Stimulated activated CD4-positive, alpha-beta T cell treated with anti-CD3 and anti-CD28 coated beads, Interleukin-4, amount 100 ng/mL, for 4 hours (primary cell): ENCODE measurements at regions not wholly inside any gene's neighbourhood (a gene's known extent, or its start where the extent isn't known, plus 50 kb on each side); places are given as distances from the start of the nearest gene placed in this dataset.
"Not testable (repeated sequence)": the region's sequence is repeated elsewhere in the genome, so short reads cannot be mapped to it uniquely, and the experiment has no call there.

Experiments
- DNase-seq, 2 experiments: peaks; one replicate each; pipeline ENCODE4 v3.0.0-alpha.2; 2020

GRCh38 chr18:38557006-38557405, 991.4 kb upstream of the CELF4 start:
- no peak for DNase-seq

GRCh38 chr18:38552732-38553321, 987.2 kb upstream of the CELF4 start:
- no peak for DNase-seq

- no peak for DNase-seq
Measured at GRCh38 chr18:38551881-38552280, 986.3 kb upstream of the CELF4 start.

GRCh38 chr18:38545071-38545470, 979.5 kb upstream of the CELF4 start:
- no peak for DNase-seq

- DNase-seq, result no peak
Measured at GRCh38 chr18:38539856-38540255, 974.3 kb upstream of the CELF4 start.

- DNase-seq, result no peak
Measured at GRCh38 chr18:38539371-38539770, 973.8 kb upstream of the CELF4 start.

- no peak for DNase-seq
Measured at GRCh38 chr18:38534073-38534472, 968.5 kb upstream of the CELF4 start.

GRCh38 chr18:38526922-38527321, 961.3 kb upstream of the CELF4 start:
- no peak for DNase-seq

- DNase-seq, result no peak
Measured at GRCh38 chr18:38525039-38525438, 959.4 kb upstream of the CELF4 start.

GRCh38 chr18:38520786-38521185, 955.2 kb upstream of the CELF4 start:
- DNase-seq, result no peak

- DNase-seq, result no peak
Measured at GRCh38 chr18:38502539-38502938, 936.9 kb upstream of the CELF4 start.

- DNase-seq, result no peak
Measured at GRCh38 chr18:38497266-38497665, 931.7 kb upstream of the CELF4 start.

- DNase-seq, result no peak
Measured at GRCh38 chr18:38496222-38496793, 930.7 kb upstream of the CELF4 start.

- DNase-seq, result no peak
Measured at GRCh38 chr18:38494065-38494464, 928.5 kb upstream of the CELF4 start.

GRCh38 chr18:38491195-38491594, 925.6 kb upstream of the CELF4 start:
- DNase-seq, result no peak

GRCh38 chr18:38489721-38490120, 924.1 kb upstream of the CELF4 start:
- not testable (repeated sequence) for DNase-seq

GRCh38 chr18:38487521-38487920, 921.9 kb upstream of the CELF4 start:
- DNase-seq, result no peak

- DNase-seq, result no peak
Measured at GRCh38 chr18:38483326-38483725, 917.7 kb upstream of the CELF4 start.

GRCh38 chr18:38481576-38481975, 916.0 kb upstream of the CELF4 start:
- DNase-seq, result no peak

GRCh38 chr18:38475686-38476085, 910.1 kb upstream of the CELF4 start:
- DNase-seq, result no peak

- no peak for DNase-seq
Measured at GRCh38 chr18:38473535-38473934, 907.9 kb upstream of the CELF4 start.

GRCh38 chr18:38470421-38470820, 904.8 kb upstream of the CELF4 start:
- no peak for DNase-seq

- DNase-seq, result no peak
Measured at GRCh38 chr18:38466426-38466825, 900.8 kb upstream of the CELF4 start.

GRCh38 chr18:38464024-38464423, 898.4 kb upstream of the CELF4 start:
- no peak for DNase-seq

- no peak for DNase-seq
Measured at GRCh38 chr18:38460657-38461056, 895.1 kb upstream of the CELF4 start.
